PC-9 (cell line): ENCODE measurements at regions not wholly inside any gene's neighbourhood (a gene's known extent, or its start where the extent isn't known, plus 50 kb on each side); places are given as distances from the start of the nearest gene placed in this dataset.

Experiments used
- EZH2 ChIP-seq: fragments of 200-600 bp; sonication (generic); IDR thresholded peaks from 2 replicates; pipeline ENCODE4 v1.8.0; 2017; ENCODE audit warnings: antibody characterized with exemption, low read depth
- TF ChIP-seq, protein P1 (sequence below): fragments of 200-600 bp; sonication (generic); conservative IDR thresholded peaks from 2 replicates; pipeline ENCODE4 v1.6.1; 2017; ENCODE audit warnings: mixed run types, antibody characterized with exemption, mild to moderate bottlenecking, moderate library complexity

DNA sequence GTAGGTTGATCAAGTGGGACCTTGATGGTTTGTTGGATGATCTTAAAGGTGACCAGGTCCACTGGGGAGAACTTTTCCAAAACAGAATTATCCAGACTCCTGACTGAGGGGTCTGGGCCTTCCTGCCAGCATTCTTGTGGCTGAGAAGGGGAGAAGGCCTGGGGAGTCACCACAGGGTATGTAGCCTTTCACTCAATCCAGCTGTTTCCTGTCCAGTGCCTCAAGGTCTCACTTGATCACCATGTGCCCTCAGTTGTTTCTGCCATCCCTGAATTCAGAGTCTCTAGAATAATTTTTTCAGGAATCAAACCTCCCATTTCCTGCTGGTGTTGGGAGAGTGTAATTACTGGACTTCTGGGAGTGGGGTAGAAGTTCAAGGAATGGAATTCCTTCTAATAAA lies 54.4 kb upstream of the TANC1 start:
- TF ChIP-seq, protein P1, sequence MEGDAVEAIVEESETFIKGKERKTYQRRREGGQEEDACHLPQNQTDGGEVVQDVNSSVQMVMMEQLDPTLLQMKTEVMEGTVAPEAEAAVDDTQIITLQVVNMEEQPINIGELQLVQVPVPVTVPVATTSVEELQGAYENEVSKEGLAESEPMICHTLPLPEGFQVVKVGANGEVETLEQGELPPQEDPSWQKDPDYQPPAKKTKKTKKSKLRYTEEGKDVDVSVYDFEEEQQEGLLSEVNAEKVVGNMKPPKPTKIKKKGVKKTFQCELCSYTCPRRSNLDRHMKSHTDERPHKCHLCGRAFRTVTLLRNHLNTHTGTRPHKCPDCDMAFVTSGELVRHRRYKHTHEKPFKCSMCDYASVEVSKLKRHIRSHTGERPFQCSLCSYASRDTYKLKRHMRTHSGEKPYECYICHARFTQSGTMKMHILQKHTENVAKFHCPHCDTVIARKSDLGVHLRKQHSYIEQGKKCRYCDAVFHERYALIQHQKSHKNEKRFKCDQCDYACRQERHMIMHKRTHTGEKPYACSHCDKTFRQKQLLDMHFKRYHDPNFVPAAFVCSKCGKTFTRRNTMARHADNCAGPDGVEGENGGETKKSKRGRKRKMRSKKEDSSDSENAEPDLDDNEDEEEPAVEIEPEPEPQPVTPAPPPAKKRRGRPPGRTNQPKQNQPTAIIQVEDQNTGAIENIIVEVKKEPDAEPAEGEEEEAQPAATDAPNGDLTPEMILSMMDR, result no peak
- no peak for TF ChIP-seq EZH2
